Sigmoid colon (tissue), 6 donors: ENCODE measurements at regions not wholly inside any gene's neighbourhood (a gene's known extent, or its start where the extent isn't known, plus 50 kb on each side); places are given as distances from the start of the nearest gene placed in this dataset.

Source experiments
- DNase-seq: peaks from one replicate; pipeline ENCODE4 v3.0.0-alpha.2; 2019
- H3K27ac ChIP-seq, 4 donors: fragments of 200-600 bp; sonication (generic); one replicate each; pipeline ENCODE4 v1.5.1; 2016 to 2019; ENCODE audit warnings: mild to moderate bottlenecking in 1 of 4
- H3K27me3 ChIP-seq, 3 donors: fragments of 200-600 bp; sonication (generic); one replicate each; pipeline ENCODE4 v1.5.1; 2019; ENCODE audit warnings: mild to moderate bottlenecking in 1 of 3
- H3K36me3 ChIP-seq, 4 donors: fragments of 200-600 bp; sonication (generic); one replicate each; pipeline ENCODE4 v1.5.1; 2016 to 2019
- H3K4me1 ChIP-seq, 4 donors: fragments of 200-600 bp; sonication (generic); one replicate each; pipeline ENCODE4 v1.5.1; 2017 to 2019
- H3K4me3 ChIP-seq, 4 donors: fragments of 200-600 bp; sonication (generic); one replicate each; pipeline ENCODE4 v1.5.1; 2017 to 2019; ENCODE audit warnings: mild to moderate bottlenecking in 2 of 4, moderate library complexity in 1 of 4
- H3K9me3 ChIP-seq, 4 donors: fragments of 200-600 bp in 3 of 4; sonication (generic) in 3 of 4; one replicate each; pipeline versions ENCODE4 v1.5.1 to v1.6.1; 2013 to 2019
- CTCF ChIP-seq, 4 experiments: fragments of 450-650 bp in 3 of 4; fragments of 200-600 bp in 1 of 4; IDR thresholded peaks; one replicate each; pipeline ENCODE4 v1.5.1; 2016 to 2019; ENCODE audit warnings: antibody characterized with exemption in 4 of 4, mild to moderate bottlenecking in 3 of 4, moderate library complexity in 2 of 4
- EP300 ChIP-seq, 4 donors: sonication (generic); formaldehyde crosslinking; IDR thresholded peaks; one replicate each; pipeline ENCODE4 v1.6.1; 2017; ENCODE audit warnings: antibody characterized with exemption in 4 of 4
- POLR2A ChIP-seq, 2 donors: fragments of 450-650 bp; IDR thresholded peaks; one replicate each; pipeline ENCODE4 v1.6.1; 2016; ENCODE audit warnings: antibody characterized with exemption in 2 of 2, mild to moderate bottlenecking in 2 of 2, moderate library complexity in 2 of 2
- POLR2AphosphoS5 ChIP-seq, 4 donors: sonication (generic); formaldehyde crosslinking; IDR thresholded peaks; one replicate each; pipeline ENCODE4 v1.6.1; 2017; ENCODE audit warnings: antibody characterized with exemption in 4 of 4
- WGBS, 2 donors: extraction: QIAGEN DNeasy Blood & Tissue Kit; methylation state at CpG; one replicate each; pipeline ENCODE4 v1.1.7; 2013; 5-methylcytosine and 5-hydroxymethylcytosine counted together
- intact Hi-C: fragments of 100-400 bp; cut with DNase I; formaldehyde crosslinking; loops from one replicate; pipeline ENCODE4 v1.15.1; 2023
- donor health status: healthy with polysubstance abuse.
- donor health status: healthy.

- Histone ChIP-seq H3K4me3 (no peak overlapping the region), H3K27me3 (no peaks in the 10 kb centered on the region), H3K9me3 (no peaks in the 10 kb centered on the region), H3K4me1 (no peaks in the 10 kb centered on the region), H3K27ac (no peak overlapping the region), H3K36me3 (no peaks in the 10 kb centered on the region)
- TF ChIP-seq CTCF (IDR thresholded peaks at IDR 0.05) (no peak), EP300 (IDR thresholded peaks at IDR 0.05) (no peak), POLR2AphosphoS5 (IDR thresholded peaks at IDR 0.05) (no peak), POLR2A (IDR thresholded peaks at IDR 0.05) (no peak)
- 86 to 98% methylated on average over 3 of the region's 3 CpGs for WGBS, 2 donors
- intact Hi-C loops: no loop called here
- no peak for DNase-seq
Observed at GRCh38 chrY:21227849-21228248, 283.3 kb upstream of the RBMY1B start.

- H3K27ac ChIP-seq: no peak overlapping the region
- intact Hi-C loops: no loop called here
- 17 to 34% methylated on average over 4 of the region's 4 CpGs for WGBS, 2 donors
Observed at GRCh38 chrY:21240221-21240620, 270.9 kb upstream of the RBMY1B start.

GRCh38 chrY:21240662-21241310 is 270.4 kb upstream of the RBMY1B start:
- Histone ChIP-seq H3K27me3 (no peaks in the 10 kb centered on the region), H3K36me3 (no peaks in the 10 kb centered on the region), H3K4me1 (no peaks in the 10 kb centered on the region), H3K9me3 (no peaks in the 10 kb centered on the region), H3K27ac (no peak overlapping the region), H3K4me3 (no peak overlapping the region)
- 71 to 85% methylated on average over 2 of the region's 2 CpGs for WGBS, 2 donors
- TF ChIP-seq POLR2A (IDR thresholded peaks at IDR 0.05): no peak
- TF ChIP-seq POLR2AphosphoS5 (IDR thresholded peaks at IDR 0.05): no peak
- no peak for TF ChIP-seq EP300 (IDR thresholded peaks at IDR 0.05)
- TF ChIP-seq CTCF (IDR thresholded peaks at IDR 0.05): no peak
- no peak for DNase-seq
- intact Hi-C loops: no loop called here

More at GRCh38 chrY:21240221-21240620, 270.9 kb upstream of the RBMY1B start:
- H3K27me3 ChIP-seq: no peaks in the 10 kb centered on the region
- no peaks in the 10 kb centered on the region for H3K9me3 ChIP-seq
- H3K4me3 ChIP-seq: no peak overlapping the region
- H3K36me3 ChIP-seq: no peaks in the 10 kb centered on the region
- no peak for TF ChIP-seq EP300 (IDR thresholded peaks at IDR 0.05)
- TF ChIP-seq POLR2AphosphoS5 (IDR thresholded peaks at IDR 0.05): no peak
- no peak for TF ChIP-seq POLR2A (IDR thresholded peaks at IDR 0.05)
- TF ChIP-seq CTCF (IDR thresholded peaks at IDR 0.05): no peak
- no peak for DNase-seq
- no peaks in the 10 kb centered on the region for H3K4me1 ChIP-seq

- H3K27ac ChIP-seq: no peak overlapping the region
- no peak overlapping the region for H3K4me3 ChIP-seq
- no peaks in the 10 kb centered on the region for H3K9me3 ChIP-seq
- H3K4me1 ChIP-seq: no peaks in the 10 kb centered on the region
- H3K36me3 ChIP-seq: no peaks in the 10 kb centered on the region
- 63 to 66% methylated on average over 2 of the region's 2 CpGs for WGBS, 2 donors
- no peak for DNase-seq
- intact Hi-C loops: no loop called here
- TF ChIP-seq POLR2AphosphoS5 (IDR thresholded peaks at IDR 0.05): no peak
- no peaks in the 10 kb centered on the region for H3K27me3 ChIP-seq
Observed at GRCh38 chrY:21242793-21243192, 268.3 kb upstream of the RBMY1B start.

GRCh38 chrY:21246780-21247179 is 264.4 kb upstream of the RBMY1B start:
- H3K27ac ChIP-seq: no peak overlapping the region
- DNase-seq: no peak
- H3K4me3 ChIP-seq: no peak overlapping the region
- H3K36me3 ChIP-seq: no peaks in the 10 kb centered on the region
- H3K9me3 ChIP-seq: no peaks in the 10 kb centered on the region
- no peak for TF ChIP-seq EP300 (IDR thresholded peaks at IDR 0.05)
- TF ChIP-seq POLR2AphosphoS5 (IDR thresholded peaks at IDR 0.05): no peak
- TF ChIP-seq POLR2A (IDR thresholded peaks at IDR 0.05): no peak
- TF ChIP-seq CTCF (IDR thresholded peaks at IDR 0.05): no peak
- intact Hi-C loops: no loop called here
- 66 to 83% methylated on average over 5 of the region's 5 CpGs for WGBS, 2 donors
- no peaks in the 10 kb centered on the region for H3K4me1 ChIP-seq
- H3K27me3 ChIP-seq: no peaks in the 10 kb centered on the region
